ENCODE measurements at regions not wholly inside any gene's neighbourhood (a gene's known extent, or its start where the extent isn't known, plus 50 kb on each side); places are given as distances from the start of the nearest gene placed in this dataset.
"Not testable (repeated sequence)": the region's sequence is repeated elsewhere in the genome, so short reads cannot be mapped to it uniquely, and the experiment has no call there.

DNA sequence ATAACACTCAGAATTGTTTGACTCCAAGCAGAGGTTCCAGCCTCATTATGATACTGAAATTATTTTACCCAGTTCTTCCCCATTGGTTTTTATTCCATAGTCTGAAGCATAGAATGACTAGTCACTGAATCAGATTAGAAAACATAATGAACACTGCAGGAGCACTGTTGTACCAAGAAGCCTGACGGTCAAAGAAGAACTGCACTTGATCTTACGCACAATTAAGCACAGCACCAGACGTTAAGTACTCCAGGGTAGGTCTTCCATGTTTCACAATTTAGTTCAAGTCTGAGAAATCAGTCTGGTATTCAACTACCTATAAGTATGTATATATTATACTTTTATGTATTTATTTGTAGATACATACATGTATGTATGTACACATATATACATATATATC is 973.5 kb upstream of the SPRY2 start:
- no peak for DNase-seq

DNA sequence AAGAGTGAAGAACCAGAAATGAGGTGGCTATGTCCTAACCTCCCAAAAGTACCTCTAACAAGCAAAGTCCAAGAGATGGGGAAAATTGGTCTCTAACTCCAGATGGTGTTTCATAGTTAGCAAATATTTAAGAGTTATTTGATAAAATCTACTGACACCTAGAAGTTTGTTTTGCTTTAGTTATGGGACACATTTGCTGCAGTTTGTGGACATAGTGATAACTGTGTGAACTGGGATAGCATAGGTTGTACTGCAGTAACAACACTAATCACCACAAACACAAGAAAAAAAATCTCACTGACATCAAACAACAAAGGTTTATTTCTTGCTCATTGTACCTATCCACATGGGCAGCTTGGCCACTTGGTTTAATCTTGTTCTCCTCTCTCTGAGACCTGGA is 965.0 kb upstream of the SPRY2 start:
- no peak for DNase-seq

DNA sequence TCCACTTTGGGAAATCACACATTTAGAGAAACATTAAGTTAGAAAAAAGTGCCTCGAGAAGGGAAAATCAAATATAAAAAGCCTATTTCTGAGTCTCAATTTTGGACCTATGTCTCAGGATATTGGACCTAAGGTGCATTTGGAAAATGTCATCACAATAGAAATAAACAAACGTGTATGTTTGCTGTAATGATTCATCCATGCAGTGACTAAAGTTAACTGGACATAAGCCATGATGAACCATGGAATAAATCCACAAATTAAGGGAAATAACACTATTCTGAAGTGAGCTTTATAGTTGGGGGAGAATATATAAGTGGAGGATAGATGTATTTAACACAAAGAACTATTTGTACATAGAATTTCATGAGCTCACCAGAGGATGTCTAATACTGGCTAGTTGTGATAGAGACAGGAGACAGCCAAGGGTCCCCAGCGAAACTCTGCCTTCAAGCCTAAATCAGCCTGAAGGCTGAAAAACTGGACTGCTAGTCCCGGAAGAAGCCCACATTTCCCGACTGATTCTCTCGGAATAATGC is 963.3 kb upstream of the SPRY2 start:
- DNase-seq, result no peak

DNA sequence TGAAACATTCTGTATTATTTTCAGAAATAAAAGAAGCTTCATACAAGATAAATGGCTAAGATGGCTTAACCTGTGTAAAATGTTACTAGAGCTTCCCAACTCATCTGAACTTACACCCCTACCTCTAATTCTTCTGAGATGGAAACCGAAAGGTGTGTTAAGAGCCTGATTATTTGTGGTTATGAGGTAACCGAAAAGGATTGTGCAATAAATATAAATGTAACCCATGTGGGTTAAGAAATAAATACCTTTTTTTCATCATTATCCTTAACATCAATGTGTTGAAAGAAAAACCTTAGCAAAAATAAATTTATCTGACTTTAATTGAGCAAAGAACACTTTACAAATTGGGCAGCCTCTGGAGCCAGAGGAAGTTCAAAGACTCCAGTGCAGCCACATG is 961.8 kb upstream of the SPRY2 start:
- no peak for DNase-seq

DNA sequence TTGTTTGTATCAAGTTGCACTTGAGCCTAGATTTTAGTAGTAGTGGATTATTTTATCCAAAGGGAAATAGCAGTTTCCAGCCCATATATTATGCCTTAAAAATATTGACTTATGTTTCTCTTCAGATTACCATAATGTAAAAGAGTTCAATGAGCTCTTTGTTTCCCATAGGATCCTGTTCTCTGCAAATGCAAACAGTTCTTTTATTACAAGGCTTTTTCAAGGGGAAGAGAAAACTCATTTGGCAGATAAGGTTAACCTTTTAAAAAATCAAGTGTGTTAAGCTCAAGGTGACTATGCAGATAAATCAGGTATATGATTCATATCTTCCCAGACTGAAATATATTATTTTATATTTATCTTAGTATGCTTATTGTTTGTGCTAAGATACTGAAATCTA is 961.2 kb upstream of the SPRY2 start:
- no peak for DNase-seq

DNA sequence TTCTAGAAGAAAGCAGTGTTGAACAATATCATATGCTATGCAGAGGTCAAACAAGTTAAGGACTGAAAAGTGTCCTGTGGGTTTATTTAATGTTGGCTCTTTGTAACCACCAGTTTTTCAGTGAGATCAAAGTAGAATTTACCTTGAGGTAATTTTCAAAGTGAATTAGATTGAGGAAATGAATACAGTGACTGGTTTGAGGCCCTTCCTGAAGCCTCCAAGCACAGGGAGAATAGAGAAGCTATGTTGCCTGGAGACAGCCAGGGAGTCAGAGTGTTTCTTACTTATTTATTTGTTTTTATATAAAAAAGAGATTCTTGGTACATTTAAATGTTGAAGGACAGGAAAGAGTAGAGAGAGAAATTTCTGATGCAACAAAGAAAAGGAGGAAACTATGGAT is 954.3 kb upstream of the SPRY2 start:
- no peak for DNase-seq

DNA sequence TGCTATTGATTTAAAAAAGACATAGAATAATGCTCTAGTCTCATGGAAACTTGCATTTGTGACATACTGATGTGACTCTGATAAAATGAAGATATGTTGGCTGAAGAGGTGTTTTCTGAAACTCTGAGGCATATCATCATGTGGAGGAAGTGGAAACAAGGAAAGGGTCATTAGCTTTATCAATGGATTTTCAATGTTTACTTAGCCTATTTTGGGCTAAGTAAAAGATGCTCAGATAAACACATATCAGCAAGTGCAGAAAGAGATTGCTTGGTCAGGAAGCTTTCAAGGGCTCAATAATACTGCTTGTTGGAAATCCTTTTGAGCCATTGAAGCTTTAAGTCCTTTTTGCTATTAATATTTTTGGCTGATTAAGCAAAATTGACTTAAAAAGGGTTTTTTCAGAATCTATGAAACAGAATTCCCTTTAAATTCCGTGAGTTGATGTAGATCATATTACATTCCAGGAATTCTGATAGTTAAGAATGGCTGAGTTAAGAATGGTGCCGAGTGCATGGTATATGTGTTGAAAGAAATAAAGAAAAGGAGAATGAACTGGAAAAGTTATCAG is 952.8 kb upstream of the SPRY2 start:
- DNase-seq, result no peak

DNA sequence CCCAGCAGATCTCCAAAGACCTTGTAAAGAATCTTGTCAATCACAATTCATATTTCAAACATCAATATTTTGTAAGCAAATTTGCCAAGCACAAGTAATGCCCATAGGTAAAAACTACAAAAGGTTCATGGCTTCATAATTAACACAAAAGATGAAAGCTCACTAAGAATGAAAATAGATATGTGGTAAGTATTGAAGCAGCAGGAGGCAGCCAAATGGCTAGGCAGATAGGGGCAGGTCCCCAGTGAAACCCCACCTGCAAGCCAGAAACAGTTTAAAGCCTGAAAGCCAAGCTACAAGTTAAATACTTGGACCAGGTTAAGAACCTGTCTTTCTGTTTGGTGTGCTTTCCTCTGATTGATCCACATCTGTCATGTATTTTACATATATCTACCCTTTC is 942.6 kb upstream of the SPRY2 start:
- DNase-seq, result no peak

DNA sequence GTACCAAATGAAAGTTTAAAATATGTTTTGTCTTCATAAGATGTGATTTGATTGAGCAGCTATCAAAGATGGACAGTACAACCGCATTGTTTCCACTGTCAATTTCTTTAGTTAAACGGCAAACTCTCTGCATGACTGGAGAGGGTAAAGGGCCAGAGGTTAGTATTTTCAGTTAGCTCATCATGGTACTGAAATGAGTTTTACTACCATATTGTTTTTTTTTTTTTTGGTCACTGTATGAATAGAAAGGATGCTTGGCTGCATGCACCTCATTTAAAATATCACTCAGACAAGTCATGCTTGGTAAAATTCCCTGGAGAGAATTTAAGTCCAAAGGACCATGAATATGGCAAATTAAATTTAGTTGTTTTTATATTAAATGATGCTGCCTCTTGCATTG is 942.1 kb upstream of the SPRY2 start:
- no peak for DNase-seq

DNA sequence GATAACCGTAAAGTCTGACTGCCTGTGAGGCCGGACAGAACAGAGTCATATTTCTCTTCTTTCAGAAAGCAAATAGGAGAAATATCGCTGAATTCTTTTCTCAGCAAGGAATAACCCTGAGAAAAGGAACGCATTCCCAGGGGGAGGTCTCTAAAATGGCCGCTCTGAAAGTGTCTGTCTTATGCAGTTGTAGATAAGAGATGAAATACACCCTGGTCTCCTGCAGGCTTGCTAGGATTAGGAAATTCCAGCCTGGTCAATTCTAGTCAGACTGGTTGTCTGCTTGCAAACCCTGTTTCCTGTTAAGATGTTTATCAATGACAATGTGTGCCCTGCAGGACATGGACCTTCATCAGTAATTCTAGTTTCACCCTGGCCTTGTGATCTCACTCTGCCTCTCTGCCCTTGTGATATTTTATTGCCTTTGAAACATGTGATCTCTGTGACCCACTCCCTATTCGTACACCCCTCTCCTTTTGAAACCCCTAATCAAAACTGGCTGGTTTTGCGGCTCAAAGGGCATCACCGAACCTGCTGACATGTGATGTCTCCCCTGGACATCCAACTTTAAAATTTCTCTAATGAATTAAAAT is 934.8 kb upstream of the SPRY2 start:
- DNase-seq, result no peak

DNA sequence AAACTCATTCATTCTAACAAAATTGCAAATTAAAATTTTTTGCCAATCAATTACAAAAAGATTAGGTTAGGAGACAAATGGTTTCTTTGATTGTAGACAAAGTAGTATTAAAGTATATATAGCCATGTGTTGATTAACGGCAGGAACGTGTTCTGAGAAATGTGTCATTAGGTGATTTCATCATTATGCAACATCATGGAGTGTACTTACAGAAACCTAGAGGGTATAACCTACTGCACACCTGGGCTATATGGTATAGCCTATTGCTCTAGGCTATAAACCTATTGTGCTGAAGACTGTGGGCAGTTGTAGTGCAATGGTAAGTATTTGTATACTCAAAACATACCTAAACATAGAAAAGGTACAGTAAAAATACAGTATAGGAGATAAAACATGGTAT is 906.8 kb upstream of the SPRY2 start:
- DNase-seq, result no peak

DNA sequence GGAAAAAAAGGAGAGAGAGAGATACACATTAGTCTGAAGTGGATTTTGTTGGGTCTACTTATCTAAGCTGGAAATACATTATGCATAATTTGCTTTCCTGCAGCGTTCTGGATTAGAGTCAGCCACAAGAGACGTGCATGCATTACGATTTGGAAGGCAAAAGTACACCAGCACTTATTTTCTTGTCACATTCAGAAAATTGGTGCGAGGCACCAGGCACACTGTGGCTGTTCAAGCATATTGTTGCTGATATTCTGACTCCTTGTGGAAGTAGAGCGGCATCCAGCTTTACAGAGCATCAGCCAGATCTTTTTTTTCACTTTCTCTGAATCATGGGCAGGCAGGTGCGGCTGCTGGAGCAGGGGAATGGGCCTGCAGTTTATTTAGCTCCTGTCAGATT is 905.6 kb upstream of the SPRY2 start:
- no peak for DNase-seq

DNA sequence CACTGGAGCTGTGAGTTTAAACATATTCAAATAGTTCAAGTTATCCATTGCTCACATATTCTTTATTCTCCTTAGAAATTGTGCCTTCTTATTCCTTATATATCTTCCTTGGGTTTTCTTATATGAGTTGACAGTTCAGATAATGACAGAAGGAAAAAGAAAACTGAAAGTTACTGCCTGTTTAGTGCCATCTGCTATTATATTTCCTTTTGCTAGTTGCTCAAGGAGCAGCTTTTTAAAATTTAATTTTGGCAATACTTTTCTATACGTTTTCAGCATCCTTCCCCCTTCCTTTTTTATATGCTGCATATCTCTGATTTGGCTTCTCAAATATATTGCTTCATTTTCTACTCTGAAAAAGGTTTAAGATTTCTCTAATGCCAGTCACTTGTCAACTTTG is 903.1 kb upstream of the SPRY2 start:
- DNase-seq, result no peak

DNA sequence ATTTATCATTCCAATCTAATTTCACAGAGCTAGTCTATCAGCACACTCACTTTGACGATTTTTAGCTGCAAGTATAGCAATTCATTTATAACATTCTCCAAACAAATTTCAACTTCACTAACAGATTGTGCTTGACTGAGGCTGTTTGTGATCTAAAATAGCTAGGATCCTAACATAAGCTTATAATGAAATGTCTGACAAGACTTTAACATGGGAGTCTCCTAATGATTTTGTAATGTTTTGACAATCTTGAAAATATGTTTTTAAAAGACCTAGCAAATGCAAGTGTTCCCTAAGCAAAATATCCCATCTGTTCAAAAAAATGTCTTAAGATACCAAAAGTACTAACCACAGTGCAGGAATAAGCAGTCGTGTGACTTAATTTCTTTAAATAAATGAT is 889.5 kb upstream of the SPRY2 start:
- no peak for DNase-seq

DNA sequence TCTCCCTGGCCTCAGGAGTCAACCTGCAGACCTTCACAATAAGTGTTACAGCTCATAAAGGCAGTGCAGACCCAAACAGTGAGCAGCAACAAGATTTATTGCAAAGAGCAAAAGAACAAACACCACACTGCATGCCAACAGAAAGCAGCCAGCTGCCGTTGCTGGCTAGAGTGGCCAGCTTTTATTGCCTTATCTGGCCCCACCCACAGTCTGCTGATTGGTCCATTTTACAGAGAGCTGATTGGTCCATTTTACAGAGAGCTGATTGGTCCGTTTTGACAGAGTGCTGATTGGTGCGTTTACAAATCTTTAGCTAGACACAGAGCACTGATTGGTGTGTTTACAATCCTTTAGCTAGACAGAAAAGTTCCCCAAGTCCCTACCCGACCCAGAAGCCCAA is 885.9 kb upstream of the SPRY2 start:
- not testable (repeated sequence) for DNase-seq

DNA sequence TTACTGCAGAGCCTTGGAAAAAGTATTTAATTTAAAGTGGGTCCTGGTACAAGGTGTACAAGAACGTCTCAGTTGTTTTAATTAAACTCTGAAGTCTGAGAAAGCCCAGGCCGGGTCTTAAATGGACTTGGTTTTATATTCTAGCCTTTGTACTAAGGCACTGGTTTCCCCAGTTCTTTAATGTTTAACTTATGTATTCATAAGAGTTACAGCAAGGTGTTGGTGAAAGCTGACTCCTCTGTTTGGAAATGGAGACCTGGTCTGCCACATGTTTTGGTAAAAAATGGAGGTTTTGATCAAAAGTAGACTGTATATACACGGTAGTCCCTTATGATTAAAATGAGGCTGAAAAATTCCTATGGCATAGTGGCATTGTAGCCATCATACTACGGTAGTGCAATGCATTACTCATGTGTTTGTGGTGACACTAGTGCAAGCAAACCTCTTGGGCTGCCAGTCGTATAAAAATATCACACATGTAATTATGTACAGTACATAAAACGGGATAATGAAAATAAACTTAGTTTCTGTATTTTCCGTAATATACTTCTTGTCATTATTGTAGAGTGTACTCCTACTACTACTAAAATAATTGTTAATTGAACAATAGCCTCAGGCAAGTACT is 883.4 kb upstream of the SPRY2 start:
- DNase-seq, result no peak

DNA sequence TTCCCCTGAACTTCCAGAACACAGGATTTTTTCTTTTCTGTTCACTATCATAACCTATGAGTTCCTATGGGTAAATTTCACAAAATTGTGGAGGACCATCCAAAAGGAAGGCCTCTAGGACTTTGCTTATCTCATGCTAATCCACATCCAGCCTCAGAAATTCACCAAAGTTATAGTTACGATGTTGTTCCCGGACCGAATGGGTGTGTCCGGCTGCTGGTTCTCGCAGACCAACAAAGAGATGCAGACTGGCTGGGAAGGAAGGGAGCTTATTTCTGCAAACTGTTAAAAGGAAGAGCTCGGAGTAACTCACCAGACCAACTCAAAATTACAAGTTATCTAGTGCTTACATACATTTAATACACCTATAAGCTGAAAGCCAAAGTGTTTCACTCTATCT is 882.9 kb upstream of the SPRY2 start:
- no peak for DNase-seq

DNA sequence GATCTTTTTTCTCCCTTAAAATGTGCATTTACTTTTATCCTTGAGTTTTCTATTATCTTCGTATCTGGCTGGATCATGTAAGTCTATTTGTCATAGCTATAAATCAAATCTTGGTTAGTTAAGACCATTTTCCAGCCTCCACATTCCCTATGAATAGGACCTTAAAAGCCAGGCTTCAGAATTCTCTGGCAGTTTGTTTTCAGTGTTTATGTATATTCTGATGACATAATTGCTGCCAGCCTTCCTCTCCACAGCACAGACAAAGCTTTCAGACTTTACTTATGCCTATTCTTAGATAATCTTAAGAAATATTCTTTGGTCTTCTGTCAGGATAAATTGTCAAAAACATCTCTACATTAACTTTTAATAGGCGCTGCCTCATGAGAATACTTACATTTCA is 870.8 kb upstream of the SPRY2 start:
- DNase-seq, result no peak

DNA sequence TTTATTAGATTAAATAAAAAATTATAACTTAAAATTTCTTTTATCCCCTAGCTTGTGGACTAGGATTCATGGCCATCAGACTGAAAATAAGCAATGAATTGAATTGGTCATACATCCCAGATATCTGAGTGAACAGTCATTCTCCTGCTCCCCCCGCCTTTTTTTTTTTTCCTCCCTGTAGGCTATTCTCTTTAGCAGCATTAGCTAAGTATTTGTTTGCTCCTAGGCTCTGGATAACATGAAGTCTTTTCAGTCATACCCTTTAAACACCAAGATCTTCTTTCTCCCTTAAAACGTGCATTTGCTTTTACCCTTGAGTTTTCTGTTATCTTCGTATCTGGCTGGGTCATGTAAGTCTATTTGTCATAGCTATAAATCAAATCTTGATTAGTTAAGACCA is 866.7 kb upstream of the SPRY2 start:
- no peak for DNase-seq

DNA sequence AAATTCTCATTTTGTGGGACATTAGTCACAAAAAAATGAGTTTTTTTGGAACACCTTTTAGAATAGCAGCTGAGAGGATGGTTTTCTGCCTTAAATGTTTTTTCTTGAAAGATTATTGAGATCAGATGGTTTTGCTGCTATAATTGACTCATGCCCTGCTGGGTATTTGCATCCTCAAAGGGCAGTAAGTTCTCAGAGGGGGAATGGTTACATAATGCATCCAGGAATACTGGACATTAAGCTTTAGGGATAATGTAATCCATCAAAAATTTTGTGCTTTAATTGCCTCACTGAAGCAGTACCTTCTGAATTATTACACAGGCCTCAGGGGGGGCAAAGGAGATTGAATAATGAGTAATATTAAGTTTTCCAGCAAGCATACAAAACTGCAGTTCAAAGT is 866.3 kb upstream of the SPRY2 start:
- no peak for DNase-seq

DNA sequence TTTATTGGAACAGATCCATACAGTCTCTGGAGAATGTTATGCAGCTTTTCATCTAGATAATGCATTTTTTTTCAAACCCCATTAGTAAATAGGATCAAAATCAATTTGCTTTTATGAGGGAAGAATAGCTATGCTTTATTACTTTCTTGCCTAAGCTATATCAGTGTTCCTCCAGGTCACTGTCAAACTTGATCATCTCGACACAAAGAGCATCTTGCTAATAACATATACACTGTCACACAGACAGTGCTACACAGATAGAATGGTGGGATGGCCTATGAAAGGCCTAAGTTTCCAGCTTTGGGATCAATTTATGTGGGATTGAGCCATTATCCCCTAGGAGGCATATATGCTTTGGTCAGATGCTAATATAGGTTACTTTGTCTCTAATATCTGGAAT is 862.9 kb upstream of the SPRY2 start:
- DNase-seq, result no peak

DNA sequence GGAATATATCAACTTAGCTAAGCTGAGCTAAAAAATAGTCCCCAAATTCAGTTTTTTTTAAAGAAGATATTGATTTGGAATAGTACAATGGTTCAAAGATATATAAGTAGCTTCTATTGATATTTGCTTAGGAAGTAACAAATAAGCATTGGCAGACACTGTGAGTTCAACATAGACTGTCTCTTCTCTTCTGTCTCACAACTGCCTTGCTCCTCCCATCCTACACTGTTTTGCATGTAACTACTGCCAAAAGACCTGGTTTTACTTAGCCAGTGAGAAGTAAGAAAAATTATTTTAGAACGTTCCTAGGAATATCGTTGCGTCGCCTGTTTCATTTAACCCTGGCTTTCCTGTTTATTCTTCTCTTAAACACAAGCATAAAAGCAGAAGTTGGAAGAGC is 859.0 kb upstream of the SPRY2 start:
- DNase-seq, result no peak

DNA sequence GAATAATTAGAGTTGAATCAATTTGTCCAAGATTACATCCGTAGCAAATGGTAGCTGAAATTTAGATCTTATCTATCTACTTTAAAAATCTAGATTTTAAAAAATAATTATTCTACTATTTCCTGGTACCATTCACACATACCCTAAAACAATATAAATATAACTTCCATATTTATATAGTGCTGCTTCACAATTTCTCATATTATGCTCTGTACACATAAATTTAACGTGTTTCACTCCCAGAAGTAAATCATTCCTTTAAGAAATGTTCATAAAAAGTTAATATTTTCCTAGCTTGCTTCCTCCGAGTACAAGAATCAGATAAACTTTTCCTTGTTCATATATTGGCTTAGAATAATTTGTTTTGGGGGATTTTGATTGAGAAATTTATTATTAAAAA is 857.0 kb upstream of the SPRY2 start:
- no peak for DNase-seq

DNA sequence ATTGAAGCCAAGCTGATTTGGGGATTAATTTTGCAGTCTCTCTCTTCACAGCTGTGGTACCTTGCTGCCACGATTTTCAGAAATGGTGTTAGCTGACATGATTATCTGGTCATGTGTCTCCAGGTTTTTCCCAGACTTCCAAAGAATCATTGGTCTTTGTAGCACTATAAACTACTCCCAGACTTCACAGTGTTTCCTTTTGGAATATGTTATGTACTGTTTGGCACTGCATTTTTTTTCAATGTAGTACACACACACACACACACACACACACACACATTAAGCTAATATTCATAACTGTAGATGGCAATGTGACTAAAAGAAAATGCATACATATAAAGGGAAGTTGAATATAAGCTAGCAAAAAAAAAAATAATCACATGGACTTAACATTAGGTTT is 856.6 kb upstream of the SPRY2 start:
- no peak for DNase-seq

DNA sequence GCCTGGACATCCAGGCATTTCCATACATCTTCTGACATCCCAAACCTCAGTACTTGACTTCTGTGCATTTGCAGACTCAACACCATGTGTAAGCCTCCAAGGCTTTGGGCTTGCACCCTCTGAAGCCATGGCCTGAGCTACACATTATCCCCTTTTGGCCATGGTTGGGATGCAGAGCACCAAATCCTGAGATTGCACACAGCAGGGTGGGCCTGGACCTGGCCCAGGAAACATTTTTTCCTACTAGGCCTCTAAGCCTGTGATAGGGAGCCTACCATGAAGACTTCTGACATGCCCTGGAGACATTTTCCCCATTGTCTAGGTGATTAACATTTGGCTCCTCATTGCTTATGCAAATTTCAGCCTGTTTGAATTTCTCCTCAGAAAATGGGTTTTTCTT is 853.4 kb upstream of the SPRY2 start:
- DNase-seq, result no peak
